HEK293 (cell line): ENCODE measurements at regions not wholly inside any gene's neighbourhood (a gene's known extent, or its start where the extent isn't known, plus 50 kb on each side); places are given as distances from the start of the nearest gene placed in this dataset.

Experiments used
- CTCF ChIA-PET: fragments of 350-600 bp; formaldehyde crosslinking; extraction: SDS; loops from one replicate; lab custom pipeline; 2021; ENCODE audit warnings: antibody characterized with exemption; lab: Yijun Ruan, JAX
- POLR2A ChIA-PET: fragments of 300-600 bp; formaldehyde crosslinking; extraction: SDS; loops from one replicate; lab custom pipeline; 2020; ENCODE audit warnings: antibody characterized with exemption, inconsistent platforms; lab: Yijun Ruan, JAX
- H3K27ac ChIP-seq: fragments of 200-500 bp; sonication (Bioruptor generic); 2 replicates; pipeline ENCODE4 v1.5.1; 2014; ENCODE audit warnings: low read depth, low read length, control low read depth, inconsistent platforms; ENCODE audit errors: extremely low read depth
- H3K36me3 ChIP-seq, 2 experiments: fragments of 200-500 bp in 1 of 2; sonication (Bioruptor generic) in 1 of 2; 1 replicate in 1 of 2; 2 replicates in 1 of 2; pipeline ENCODE4 v1.5.1; 2014 to 2017; ENCODE audit warnings: inconsistent platforms in 2 of 2, low read length in 2 of 2; ENCODE audit not compliant: control insufficient read depth in 2 of 2, insufficient read depth in 1 of 2
- H3K4me1 ChIP-seq: fragments of 200-500 bp; sonication (Bioruptor generic); 2 replicates; pipeline ENCODE4 v1.5.1; 2014; ENCODE audit warnings: mild to moderate bottlenecking, low read length, inconsistent platforms; ENCODE audit not compliant: control insufficient read depth, insufficient read depth
- H3K4me3 ChIP-seq: 2 replicates; pipeline ENCODE4 v1.5.1; 2011; ENCODE audit warnings: low read depth, mild to moderate bottlenecking, control low read depth, low read length, moderate library complexity
- H3K9me3 ChIP-seq: fragments of 200-500 bp; sonication (Bioruptor generic); 2 replicates; pipeline ENCODE4 v1.5.1; 2014; ENCODE audit warnings: low read depth, low read length, inconsistent platforms; ENCODE audit not compliant: control insufficient read depth, insufficient read depth
- EGR2 ChIP-seq: fragments of 450-650 bp; formaldehyde crosslinking; IDR thresholded peaks from 2 replicates; pipeline ENCODE4 v1.5.1; 2016; ENCODE audit warnings: low read depth, missing biosample characterization, missing genetic modification characterization
- FEZF1 ChIP-seq: fragments of 450-650 bp; formaldehyde crosslinking; IDR thresholded peaks from 2 replicates; pipeline ENCODE4 v1.5.1; 2016; ENCODE audit warnings: missing biosample characterization, missing genetic modification characterization
- KLF17 ChIP-seq: fragments of 450-650 bp; formaldehyde crosslinking; IDR thresholded peaks from 2 replicates; pipeline ENCODE4 v1.5.1; 2016; ENCODE audit warnings: missing biosample characterization, missing genetic modification characterization
- KLF8 ChIP-seq: fragments of 450-650 bp; formaldehyde crosslinking; IDR thresholded peaks from 2 replicates; pipeline ENCODE4 v1.5.1; 2016; ENCODE audit warnings: missing biosample characterization, missing genetic modification characterization
- OSR2 ChIP-seq: fragments of 450-650 bp; formaldehyde crosslinking; IDR thresholded peaks from 2 replicates; pipeline ENCODE4 v1.5.1; 2016; ENCODE audit warnings: missing biosample characterization, missing genetic modification characterization
- PRDM10 ChIP-seq: fragments of 450-650 bp; formaldehyde crosslinking; IDR thresholded peaks from 2 replicates; pipeline ENCODE4 v1.5.1; 2016; ENCODE audit warnings: missing biosample characterization, missing genetic modification characterization
- PRDM4 ChIP-seq: fragments of 450-650 bp; formaldehyde crosslinking; IDR thresholded peaks from 2 replicates; pipeline ENCODE4 v1.5.1; 2017; ENCODE audit warnings: missing biosample characterization, missing genetic modification characterization
- SP7 ChIP-seq: fragments of 450-650 bp; formaldehyde crosslinking; IDR thresholded peaks from 2 replicates; pipeline ENCODE4 v1.5.1; 2016; ENCODE audit warnings: missing biosample characterization, missing genetic modification characterization
- TRIM28 ChIP-seq: IDR thresholded peaks from 2 replicates; pipeline ENCODE4 v1.6.1; 2011; ENCODE audit warnings: low read length, control low read depth, borderline replicate concordance
- ZBTB17 ChIP-seq: fragments of 450-650 bp; formaldehyde crosslinking; IDR thresholded peaks from 2 replicates; pipeline ENCODE4 v1.5.1; 2016; ENCODE audit warnings: missing biosample characterization, missing genetic modification characterization
- ZBTB48 ChIP-seq: fragments of 450-650 bp; formaldehyde crosslinking; IDR thresholded peaks from 2 replicates; pipeline ENCODE4 v1.5.1; 2016; ENCODE audit warnings: missing biosample characterization, missing genetic modification characterization
- ZFHX2 ChIP-seq: fragments of 450-650 bp; formaldehyde crosslinking; conservative IDR thresholded peaks from 2 replicates; pipeline ENCODE4 v1.5.1; 2016; ENCODE audit warnings: missing biosample characterization, missing genetic modification characterization
- ZNF114 ChIP-seq: fragments of 450-650 bp; formaldehyde crosslinking; IDR thresholded peaks from 2 replicates; pipeline ENCODE4 v1.5.0; 2017; ENCODE audit warnings: missing biosample characterization, missing genetic modification characterization
- ZNF335 ChIP-seq: fragments of 450-650 bp; formaldehyde crosslinking; conservative IDR thresholded peaks from 2 replicates; pipeline ENCODE4 v1.5.1; 2016; ENCODE audit warnings: missing biosample characterization, missing genetic modification characterization
- ZNF501 ChIP-seq: fragments of 450-650 bp; formaldehyde crosslinking; IDR thresholded peaks from 2 replicates; pipeline ENCODE4 v1.5.1; 2016; ENCODE audit warnings: missing biosample characterization, missing genetic modification characterization
- ZNF514 ChIP-seq: fragments of 450-650 bp; formaldehyde crosslinking; IDR thresholded peaks from 2 replicates; pipeline ENCODE4 v1.5.1; 2016; ENCODE audit warnings: missing biosample characterization, missing genetic modification characterization
- ZNF548 ChIP-seq: fragments of 450-650 bp; formaldehyde crosslinking; IDR thresholded peaks from 2 replicates; pipeline ENCODE4 v1.5.1; 2016; ENCODE audit warnings: missing biosample characterization, missing genetic modification characterization
- ZNF629 ChIP-seq: fragments of 450-650 bp; formaldehyde crosslinking; IDR thresholded peaks from 2 replicates; pipeline ENCODE4 v1.5.1; 2017; ENCODE audit warnings: missing biosample characterization, missing genetic modification characterization
- ZNF660 ChIP-seq: fragments of 450-650 bp; IDR thresholded peaks from 2 replicates; pipeline ENCODE4 v1.5.1; 2018; ENCODE audit warnings: missing biosample characterization, mild to moderate bottlenecking, missing genetic modification characterization
- ZXDB ChIP-seq: fragments of 450-650 bp; formaldehyde crosslinking; IDR thresholded peaks from 2 replicates; pipeline ENCODE4 v1.5.1; 2016; ENCODE audit warnings: missing biosample characterization, missing genetic modification characterization
- TF ChIP-seq, protein P1 (sequence below): fragments of 450-650 bp; IDR thresholded peaks from 2 replicates; pipeline ENCODE4 v1.5.1; 2018; ENCODE audit warnings: missing biosample characterization, mild to moderate bottlenecking, missing genetic modification characterization
- TF ChIP-seq, protein P2 (sequence below): fragments of 450-650 bp; formaldehyde crosslinking; IDR thresholded peaks from 2 replicates; pipeline ENCODE4 v1.5.1; 2016; ENCODE audit warnings: missing biosample characterization, missing genetic modification characterization, borderline replicate concordance

DNA sequence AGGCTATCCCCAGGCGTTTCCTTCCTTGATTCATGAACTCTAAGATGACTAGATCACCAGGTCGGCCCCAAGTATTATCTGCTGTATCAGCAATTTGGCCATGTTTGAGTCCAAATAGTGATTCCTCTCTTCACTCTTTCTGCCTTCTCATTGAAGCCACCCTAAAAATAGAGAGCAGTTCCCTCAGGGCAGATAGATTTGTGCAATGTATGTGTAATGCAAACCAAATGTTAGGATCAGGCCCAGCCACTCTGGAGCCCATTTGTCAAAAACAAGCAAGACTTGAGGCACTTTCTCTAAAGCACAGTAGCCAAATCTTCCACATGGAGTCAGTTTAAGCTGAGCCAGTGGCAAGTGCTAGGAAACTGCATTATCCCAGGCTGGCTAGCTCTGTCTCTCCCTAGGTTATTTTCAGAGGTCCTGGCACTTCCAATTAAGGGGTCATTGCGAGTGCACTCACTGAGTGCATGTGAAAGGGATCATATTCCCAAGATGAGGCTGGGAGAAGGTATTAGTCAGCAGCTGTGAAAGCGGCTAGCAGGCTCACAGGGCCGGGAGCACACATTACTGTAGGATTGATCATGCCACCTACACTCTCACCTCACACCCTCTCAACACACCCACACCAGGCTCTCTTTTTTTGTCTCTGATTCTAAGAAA is 97.9 kb upstream of the RAB3GAP2 start:
- no peak overlapping the region for H3K4me3 ChIP-seq
- CTCF ChIA-PET: interaction anchor here (0.6 to 1.2 kb wide), 3 partner anchors 13 to 363 kb away, joined by 3 to 4 read pairs (median 4); no protein-coding TSS in a partner anchor
- no peaks in the 10 kb centered on the region for H3K9me3 ChIP-seq
- H3K4me1 ChIP-seq: peaks cover 6% of the 10 kb centered on the region
- POLR2A ChIA-PET: no interaction called here
- no peaks in the 10 kb centered on the region for H3K36me3 ChIP-seq
- no peak overlapping the region for H3K27ac ChIP-seq
- TF ChIP-seq FEZF1 (0 out of 2 replicates have a peak, but pooled peaks have one; percentile 12), ZFHX2 (tag by site-specific recombination) (peak; percentile 96), ZNF114 (no peak), PRDM10 (tag by site-specific recombination) (peak; percentile 45; the same call in 1 of the 2 replicates), ZNF514 (tag by site-specific recombination) (no peak), KLF17 (tag by site-specific recombination) (0 out of 2 replicates have a peak, but pooled peaks have one; percentile 23), ZNF548 (tag by site-specific recombination) (no peak), ZNF660 (tag by site-specific recombination) (peak; percentile 93), ZNF501 (0 out of 2 replicates have a peak, but pooled peaks have one; percentile 36), ZNF629 (tag by site-specific recombination) (peak; percentile 48; the same call in 1 of the 2 replicates), ZBTB17 (tag by site-specific recombination) (peak; percentile 32; the same call in 1 of the 2 replicates), ZBTB48 (tag by site-specific recombination) (peak; percentile 96), SP7 (peak; percentile 42; the same call in 1 of the 2 replicates), PRDM4 (tag by site-specific recombination) (no peak), ZNF335 (tag by site-specific recombination) (0 out of 2 replicates have a peak, but pooled peaks have one; percentile 42), KLF8 (peak; percentile 26; the same call in 1 of the 2 replicates), OSR2 (tag by site-specific recombination) (peak; percentile 47; the same call in 1 of the 2 replicates), TRIM28 (peak; percentile 82), EGR2 (tag by site-specific recombination) (peak; percentile 89), ZXDB (tag by site-specific recombination) (peak; percentile 33; the same call in 1 of the 2 replicates)
- TF ChIP-seq, protein P1, sequence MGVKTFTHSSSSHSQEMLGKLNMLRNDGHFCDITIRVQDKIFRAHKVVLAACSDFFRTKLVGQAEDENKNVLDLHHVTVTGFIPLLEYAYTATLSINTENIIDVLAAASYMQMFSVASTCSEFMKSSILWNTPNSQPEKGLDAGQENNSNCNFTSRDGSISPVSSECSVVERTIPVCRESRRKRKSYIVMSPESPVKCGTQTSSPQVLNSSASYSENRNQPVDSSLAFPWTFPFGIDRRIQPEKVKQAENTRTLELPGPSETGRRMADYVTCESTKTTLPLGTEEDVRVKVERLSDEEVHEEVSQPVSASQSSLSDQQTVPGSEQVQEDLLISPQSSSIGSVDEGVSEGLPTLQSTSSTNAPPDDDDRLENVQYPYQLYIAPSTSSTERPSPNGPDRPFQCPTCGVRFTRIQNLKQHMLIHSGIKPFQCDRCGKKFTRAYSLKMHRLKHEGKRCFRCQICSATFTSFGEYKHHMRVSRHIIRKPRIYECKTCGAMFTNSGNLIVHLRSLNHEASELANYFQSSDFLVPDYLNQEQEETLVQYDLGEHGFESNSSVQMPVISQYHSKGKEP (tag by site-specific recombination): no peak
- TF ChIP-seq, protein P2, sequence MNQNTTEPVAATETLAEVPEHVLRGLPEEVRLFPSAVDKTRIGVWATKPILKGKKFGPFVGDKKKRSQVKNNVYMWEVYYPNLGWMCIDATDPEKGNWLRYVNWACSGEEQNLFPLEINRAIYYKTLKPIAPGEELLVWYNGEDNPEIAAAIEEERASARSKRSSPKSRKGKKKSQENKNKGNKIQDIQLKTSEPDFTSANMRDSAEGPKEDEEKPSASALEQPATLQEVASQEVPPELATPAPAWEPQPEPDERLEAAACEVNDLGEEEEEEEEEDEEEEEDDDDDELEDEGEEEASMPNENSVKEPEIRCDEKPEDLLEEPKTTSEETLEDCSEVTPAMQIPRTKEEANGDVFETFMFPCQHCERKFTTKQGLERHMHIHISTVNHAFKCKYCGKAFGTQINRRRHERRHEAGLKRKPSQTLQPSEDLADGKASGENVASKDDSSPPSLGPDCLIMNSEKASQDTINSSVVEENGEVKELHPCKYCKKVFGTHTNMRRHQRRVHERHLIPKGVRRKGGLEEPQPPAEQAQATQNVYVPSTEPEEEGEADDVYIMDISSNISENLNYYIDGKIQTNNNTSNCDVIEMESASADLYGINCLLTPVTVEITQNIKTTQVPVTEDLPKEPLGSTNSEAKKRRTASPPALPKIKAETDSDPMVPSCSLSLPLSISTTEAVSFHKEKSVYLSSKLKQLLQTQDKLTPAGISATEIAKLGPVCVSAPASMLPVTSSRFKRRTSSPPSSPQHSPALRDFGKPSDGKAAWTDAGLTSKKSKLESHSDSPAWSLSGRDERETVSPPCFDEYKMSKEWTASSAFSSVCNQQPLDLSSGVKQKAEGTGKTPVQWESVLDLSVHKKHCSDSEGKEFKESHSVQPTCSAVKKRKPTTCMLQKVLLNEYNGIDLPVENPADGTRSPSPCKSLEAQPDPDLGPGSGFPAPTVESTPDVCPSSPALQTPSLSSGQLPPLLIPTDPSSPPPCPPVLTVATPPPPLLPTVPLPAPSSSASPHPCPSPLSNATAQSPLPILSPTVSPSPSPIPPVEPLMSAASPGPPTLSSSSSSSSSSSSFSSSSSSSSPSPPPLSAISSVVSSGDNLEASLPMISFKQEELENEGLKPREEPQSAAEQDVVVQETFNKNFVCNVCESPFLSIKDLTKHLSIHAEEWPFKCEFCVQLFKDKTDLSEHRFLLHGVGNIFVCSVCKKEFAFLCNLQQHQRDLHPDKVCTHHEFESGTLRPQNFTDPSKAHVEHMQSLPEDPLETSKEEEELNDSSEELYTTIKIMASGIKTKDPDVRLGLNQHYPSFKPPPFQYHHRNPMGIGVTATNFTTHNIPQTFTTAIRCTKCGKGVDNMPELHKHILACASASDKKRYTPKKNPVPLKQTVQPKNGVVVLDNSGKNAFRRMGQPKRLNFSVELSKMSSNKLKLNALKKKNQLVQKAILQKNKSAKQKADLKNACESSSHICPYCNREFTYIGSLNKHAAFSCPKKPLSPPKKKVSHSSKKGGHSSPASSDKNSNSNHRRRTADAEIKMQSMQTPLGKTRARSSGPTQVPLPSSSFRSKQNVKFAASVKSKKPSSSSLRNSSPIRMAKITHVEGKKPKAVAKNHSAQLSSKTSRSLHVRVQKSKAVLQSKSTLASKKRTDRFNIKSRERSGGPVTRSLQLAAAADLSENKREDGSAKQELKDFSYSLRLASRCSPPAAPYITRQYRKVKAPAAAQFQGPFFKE (tag by site-specific recombination): no peak
